GM12878 (cell line): ENCODE measurements at regions not wholly inside any gene's neighbourhood (a gene's known extent, or its start where the extent isn't known, plus 50 kb on each side); places are given as distances from the start of the nearest gene placed in this dataset.

Experiments
- DPF2 ChIP-seq: fragments of 450-650 bp; IDR thresholded peaks from 2 replicates; pipeline ENCODE4 v1.6.1; 2017; ENCODE audit warnings: mild to moderate bottlenecking
- MTA3 ChIP-seq: IDR thresholded peaks from 2 replicates; pipeline ENCODE4 v1.6.1; 2012; ENCODE audit warnings: low read length, inconsistent platforms, borderline replicate concordance
- MYB ChIP-seq: fragments of 150-350 bp; IDR thresholded peaks from 2 replicates; pipeline ENCODE4 v1.6.1; 2014; ENCODE audit warnings: mild to moderate bottlenecking, low read depth, low read length, borderline replicate concordance
- TARDBP ChIP-seq: IDR thresholded peaks from 2 replicates; pipeline ENCODE4 v1.6.1; 2016; ENCODE audit warnings: borderline replicate concordance
- TBL1XR1 ChIP-seq: IDR thresholded peaks from 2 replicates; pipeline ENCODE4 v1.6.1; 2012; ENCODE audit warnings: low read depth, low read length, improper control_type of control experiment
- TF ChIP-seq, protein P1 (sequence below): fragments of 450-650 bp; IDR thresholded peaks from 2 replicates; pipeline ENCODE4 v1.6.1; 2016; ENCODE audit warnings: mild to moderate bottlenecking
- TF ChIP-seq, protein P2 (sequence below): fragments of 450-650 bp; IDR thresholded peaks from 2 replicates; pipeline ENCODE4 v1.6.1; 2018; ENCODE audit warnings: borderline replicate concordance, mild to moderate bottlenecking; ENCODE audit not compliant: partially characterized antibody
- TF ChIP-seq, protein P3 (sequence below): fragments of 450-650 bp; formaldehyde crosslinking; IDR thresholded peaks from 2 replicates; pipeline ENCODE4 v1.4.0; 2020; ENCODE audit warnings: mild to moderate bottlenecking, moderate library complexity
- TF ChIP-seq, protein P4 (sequence below): IDR thresholded peaks from 2 replicates; pipeline ENCODE4 v1.6.1; 2012; ENCODE audit warnings: low read depth, low read length, improper control_type of control experiment

DNA sequence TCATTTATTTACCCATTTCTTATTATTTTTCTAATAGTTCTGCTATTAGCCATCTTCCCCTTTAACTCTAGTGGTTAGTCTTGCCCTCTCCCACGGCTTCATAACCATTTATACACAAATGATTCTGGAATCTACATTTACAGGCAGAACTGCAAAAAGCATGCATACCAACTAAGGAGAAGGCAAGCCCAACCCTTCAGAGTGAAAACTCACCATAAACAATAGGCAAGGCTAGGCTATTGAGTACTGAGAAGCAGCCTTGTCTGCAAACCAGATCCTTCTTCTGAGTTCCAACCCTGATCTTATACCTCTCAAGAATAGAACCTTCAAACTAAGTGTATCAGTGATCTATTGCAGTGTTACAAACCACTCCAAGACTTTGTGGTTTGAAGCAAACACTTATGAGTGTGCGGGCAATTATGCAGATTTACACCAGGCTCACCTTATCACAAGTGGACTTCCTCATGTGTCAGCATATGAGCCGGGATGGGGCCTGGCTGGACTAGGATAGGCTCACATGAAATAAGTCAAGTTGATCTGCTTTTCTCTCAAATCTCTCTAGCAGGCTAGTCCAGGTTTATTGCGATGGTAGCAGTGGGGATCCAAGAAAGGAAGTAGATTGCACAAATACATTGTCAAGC is 896.9 kb upstream of the PHF14 start (continued):
- TF ChIP-seq, protein P1, sequence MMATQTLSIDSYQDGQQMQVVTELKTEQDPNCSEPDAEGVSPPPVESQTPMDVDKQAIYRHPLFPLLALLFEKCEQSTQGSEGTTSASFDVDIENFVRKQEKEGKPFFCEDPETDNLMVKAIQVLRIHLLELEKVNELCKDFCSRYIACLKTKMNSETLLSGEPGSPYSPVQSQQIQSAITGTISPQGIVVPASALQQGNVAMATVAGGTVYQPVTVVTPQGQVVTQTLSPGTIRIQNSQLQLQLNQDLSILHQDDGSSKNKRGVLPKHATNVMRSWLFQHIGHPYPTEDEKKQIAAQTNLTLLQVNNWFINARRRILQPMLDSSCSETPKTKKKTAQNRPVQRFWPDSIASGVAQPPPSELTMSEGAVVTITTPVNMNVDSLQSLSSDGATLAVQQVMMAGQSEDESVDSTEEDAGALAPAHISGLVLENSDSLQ, result no peak
- TF ChIP-seq MTA3 (no peak), TARDBP (no peak), TBL1XR1 (no peak), MYB (no peak), DPF2 (no peak)
- TF ChIP-seq, protein P2, sequence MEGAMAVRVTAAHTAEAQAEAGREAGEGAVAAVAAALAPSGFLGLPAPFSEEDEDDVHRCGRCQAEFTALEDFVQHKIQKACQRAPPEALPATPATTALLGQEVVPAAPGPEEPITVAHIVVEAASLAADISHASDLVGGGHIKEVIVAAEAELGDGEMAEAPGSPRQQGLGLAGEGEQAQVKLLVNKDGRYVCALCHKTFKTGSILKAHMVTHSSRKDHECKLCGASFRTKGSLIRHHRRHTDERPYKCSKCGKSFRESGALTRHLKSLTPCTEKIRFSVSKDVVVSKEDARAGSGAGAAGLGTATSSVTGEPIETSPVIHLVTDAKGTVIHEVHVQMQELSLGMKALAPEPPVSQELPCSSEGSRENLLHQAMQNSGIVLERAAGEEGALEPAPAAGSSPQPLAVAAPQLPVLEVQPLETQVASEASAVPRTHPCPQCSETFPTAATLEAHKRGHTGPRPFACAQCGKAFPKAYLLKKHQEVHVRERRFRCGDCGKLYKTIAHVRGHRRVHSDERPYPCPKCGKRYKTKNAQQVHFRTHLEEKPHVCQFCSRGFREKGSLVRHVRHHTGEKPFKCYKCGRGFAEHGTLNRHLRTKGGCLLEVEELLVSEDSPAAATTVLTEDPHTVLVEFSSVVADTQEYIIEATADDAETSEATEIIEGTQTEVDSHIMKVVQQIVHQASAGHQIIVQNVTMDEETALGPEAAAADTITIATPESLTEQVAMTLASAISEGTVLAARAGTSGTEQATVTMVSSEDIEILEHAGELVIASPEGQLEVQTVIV, result no peak
- TF ChIP-seq, protein P3, sequence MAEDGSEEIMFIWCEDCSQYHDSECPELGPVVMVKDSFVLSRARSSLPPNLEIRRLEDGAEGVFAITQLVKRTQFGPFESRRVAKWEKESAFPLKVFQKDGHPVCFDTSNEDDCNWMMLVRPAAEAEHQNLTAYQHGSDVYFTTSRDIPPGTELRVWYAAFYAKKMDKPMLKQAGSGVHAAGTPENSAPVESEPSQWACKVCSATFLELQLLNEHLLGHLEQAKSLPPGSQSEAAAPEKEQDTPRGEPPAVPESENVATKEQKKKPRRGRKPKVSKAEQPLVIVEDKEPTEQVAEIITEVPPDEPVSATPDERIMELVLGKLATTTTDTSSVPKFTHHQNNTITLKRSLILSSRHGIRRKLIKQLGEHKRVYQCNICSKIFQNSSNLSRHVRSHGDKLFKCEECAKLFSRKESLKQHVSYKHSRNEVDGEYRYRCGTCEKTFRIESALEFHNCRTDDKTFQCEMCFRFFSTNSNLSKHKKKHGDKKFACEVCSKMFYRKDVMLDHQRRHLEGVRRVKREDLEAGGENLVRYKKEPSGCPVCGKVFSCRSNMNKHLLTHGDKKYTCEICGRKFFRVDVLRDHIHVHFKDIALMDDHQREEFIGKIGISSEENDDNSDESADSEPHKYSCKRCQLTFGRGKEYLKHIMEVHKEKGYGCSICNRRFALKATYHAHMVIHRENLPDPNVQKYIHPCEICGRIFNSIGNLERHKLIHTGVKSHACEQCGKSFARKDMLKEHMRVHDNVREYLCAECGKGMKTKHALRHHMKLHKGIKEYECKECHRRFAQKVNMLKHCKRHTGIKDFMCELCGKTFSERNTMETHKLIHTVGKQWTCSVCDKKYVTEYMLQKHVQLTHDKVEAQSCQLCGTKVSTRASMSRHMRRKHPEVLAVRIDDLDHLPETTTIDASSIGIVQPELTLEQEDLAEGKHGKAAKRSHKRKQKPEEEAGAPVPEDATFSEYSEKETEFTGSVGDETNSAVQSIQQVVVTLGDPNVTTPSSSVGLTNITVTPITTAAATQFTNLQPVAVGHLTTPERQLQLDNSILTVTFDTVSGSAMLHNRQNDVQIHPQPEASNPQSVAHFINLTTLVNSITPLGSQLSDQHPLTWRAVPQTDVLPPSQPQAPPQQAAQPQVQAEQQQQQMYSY (CRISPR knock-in tag), result no peak
- TF ChIP-seq, protein P4, sequence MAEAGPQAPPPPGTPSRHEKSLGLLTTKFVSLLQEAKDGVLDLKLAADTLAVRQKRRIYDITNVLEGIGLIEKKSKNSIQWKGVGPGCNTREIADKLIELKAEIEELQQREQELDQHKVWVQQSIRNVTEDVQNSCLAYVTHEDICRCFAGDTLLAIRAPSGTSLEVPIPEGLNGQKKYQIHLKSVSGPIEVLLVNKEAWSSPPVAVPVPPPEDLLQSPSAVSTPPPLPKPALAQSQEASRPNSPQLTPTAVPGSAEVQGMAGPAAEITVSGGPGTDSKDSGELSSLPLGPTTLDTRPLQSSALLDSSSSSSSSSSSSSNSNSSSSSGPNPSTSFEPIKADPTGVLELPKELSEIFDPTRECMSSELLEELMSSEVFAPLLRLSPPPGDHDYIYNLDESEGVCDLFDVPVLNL, result no peak
